Right kidney (tissue), 1 donor: ENCODE measurements at regions not wholly inside any gene's neighbourhood (a gene's known extent, or its start where the extent isn't known, plus 50 kb on each side); places are given as distances from the start of the nearest gene placed in this dataset.

ENCODE experiments used
- DNase-seq: peaks from one replicate; pipeline ENCODE4 v3.0.0-alpha.2; 2016

GRCh38 chr2:145108959-145109710, 589.2 kb upstream of the ZEB2 start:
- DNase-seq = no peak

DNA sequence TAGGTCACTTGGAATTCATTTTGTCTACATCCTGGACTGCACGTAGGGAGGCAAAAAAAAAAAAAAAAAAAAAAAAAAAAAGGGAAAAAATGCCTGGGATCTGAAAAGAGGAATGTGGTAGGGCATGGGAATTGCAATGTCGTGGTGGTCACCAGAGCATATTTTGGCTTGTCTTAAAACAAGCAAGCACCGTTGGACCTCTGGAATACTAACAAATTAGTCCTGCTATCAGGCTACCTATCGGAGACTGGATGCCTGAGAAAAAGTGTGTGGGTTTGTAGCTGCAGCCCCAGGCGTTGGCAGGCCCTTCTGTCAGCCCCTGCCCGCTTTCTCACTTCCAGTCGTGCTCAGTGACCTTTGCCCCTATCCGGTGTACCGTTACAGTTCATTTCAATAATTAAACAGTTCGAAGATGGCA, 588.5 kb upstream of the ZEB2 start:
- peak; percentile 24 for DNase-seq

DNA sequence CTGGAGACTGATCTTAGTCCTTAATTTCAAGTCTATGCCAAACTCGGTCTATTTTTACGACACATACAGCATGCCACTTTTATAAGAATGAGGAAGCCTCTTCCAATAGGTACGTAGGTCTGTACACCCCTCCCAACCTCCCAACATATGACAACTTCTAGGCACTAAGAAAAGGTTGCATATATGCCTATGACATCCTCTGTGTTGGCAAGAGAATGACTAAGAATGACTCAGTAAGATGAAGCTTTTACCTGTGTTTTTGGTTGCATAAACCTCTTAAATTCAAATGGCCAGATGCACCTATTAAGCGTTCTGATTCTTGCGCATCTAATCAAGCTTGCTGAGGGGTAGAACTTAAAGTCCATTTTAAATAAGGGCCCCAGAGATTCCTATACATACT, 586.4 kb upstream of the ZEB2 start:
- no peak for DNase-seq

- DNase-seq = no peak
Measured at GRCh38 chr2:145102706-145103105, 582.8 kb upstream of the ZEB2 start.

GRCh38 chr2:145100301-145100700, 580.4 kb upstream of the ZEB2 start:
- no peak for DNase-seq

DNA sequence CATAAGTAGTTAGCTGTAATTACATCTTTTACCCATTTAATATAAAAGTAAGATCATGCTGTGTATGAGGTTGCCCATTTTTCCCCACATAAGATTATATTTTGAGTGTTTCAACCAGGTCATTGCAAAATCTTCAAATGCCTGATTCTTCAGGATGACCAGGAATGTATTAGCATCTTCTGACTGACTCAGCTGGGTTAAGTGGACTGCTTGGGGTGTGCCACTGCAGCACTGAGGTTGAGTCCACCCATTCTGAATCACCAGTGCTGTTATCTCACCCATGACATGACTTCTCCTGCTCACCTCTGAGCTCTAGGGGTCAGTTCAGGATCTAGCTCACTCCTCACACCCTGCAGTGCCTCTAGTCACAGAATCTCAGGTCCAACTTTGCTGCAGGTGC, 576.7 kb upstream of the ZEB2 start:
- DNase-seq = no peak

- DNase-seq = no peak
Measured at GRCh38 chr2:145095641-145096435, 575.9 kb upstream of the ZEB2 start.

DNA sequence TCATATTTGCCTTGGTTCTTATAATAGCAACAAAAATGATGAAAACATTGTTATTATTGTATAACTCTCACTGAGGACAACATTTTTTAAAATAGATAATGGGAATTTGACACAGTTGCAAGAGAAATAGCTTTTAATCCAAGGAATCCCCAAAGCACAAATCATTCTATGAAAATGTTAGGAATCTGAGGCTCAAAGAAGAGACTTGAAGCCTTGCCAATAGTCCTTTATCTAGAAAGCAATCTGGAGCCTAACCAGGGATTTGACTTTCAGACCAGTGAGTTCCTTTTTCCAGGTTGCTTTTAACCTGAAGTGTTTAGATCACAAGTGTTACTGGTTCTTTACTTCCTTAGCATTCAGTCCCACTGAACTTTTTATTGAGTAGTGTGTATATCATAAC, 574.5 kb upstream of the ZEB2 start:
- DNase-seq = no peak

- no peak for DNase-seq
Measured at GRCh38 chr2:145091967-145092366, 572.0 kb upstream of the ZEB2 start.

DNA sequence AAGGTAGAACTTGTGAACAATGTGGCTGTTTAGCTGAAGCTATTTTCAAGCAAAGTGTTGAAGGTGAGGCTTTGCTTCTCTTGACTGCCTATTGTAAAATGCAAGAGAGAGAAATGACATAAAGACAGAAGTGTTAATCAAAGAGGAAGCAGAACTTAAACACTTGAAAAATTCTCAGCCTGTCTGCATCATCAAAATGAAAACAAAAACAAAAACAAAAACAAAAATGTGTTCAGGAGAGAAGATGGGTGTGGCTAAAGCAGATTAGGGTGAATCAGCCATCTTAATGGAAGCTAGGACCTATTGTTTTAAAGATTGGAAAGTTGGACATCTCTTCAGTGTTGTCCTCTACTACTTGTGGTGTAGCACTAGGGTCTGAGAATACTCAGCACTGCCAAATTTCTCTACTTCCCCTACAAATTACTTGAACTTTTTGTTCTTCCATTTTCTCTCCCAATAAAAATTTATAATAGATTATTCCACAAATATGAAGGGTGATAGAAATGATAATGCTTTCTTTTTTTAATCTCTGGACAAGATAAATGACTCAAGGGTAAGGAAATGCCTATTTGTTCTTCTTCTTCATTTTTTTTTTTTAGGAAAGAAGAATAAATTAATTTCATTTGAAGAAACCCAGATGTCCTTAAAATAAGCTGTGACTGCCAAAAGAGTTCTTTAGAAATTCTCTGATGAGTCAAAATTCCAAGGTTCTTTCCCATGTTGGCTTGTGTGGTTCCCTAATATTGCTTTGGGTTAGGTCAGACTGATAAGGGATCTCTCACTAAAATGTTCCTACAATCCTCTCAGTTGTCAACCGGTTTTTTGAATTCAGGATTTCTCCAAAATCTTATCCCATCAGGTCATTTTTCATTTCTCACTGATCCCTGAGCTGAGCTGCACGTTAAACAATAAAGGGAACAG, 571.2 kb upstream of the ZEB2 start:
- DNase-seq = no peak

GRCh38 chr2:145088756-145089155, 568.8 kb upstream of the ZEB2 start:
- DNase-seq = no peak

GRCh38 chr2:145086910-145087309, 567.0 kb upstream of the ZEB2 start:
- no peak for DNase-seq

GRCh38 chr2:145085612-145086011, 565.7 kb upstream of the ZEB2 start:
- DNase-seq = no peak

DNA sequence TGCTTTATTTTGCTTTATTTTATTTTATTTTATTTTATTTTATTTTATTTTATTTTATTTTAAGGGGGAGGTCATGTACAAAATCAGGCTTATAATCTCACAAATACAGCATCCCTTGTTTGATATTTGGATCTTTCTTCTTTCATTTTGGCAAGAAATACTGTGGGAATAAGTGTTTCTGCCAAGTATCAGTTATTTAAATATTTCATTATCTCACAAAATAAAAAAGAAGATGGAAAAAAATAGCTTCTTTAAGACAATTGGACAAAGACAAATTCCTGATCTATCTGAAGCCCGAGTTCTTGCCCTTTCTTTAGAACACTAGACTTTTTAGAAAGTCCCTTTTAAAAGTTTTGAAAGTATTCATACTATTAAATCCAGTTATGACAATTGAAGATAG, 560.5 kb upstream of the ZEB2 start:
- DNase-seq = no peak

DNA sequence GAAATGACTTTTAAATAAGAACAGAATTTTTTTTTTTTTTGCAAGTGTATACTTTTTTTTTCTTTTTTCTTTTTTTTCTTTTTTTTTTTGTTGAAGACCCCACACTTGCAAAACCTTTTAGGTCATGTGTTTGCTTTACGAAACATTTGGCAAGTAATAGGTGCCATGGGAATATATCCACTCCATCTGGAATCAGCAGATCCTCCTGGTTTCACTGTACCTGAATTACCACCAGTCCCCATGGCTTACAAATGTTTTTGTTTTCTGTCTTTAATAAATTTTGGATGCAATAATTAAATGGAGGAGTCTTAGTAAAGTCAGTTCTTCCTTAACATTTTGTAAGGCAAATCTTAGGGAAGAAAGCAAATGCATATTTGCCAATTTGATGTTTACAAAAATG, 559.7 kb upstream of the ZEB2 start:
- no peak for DNase-seq

DNA sequence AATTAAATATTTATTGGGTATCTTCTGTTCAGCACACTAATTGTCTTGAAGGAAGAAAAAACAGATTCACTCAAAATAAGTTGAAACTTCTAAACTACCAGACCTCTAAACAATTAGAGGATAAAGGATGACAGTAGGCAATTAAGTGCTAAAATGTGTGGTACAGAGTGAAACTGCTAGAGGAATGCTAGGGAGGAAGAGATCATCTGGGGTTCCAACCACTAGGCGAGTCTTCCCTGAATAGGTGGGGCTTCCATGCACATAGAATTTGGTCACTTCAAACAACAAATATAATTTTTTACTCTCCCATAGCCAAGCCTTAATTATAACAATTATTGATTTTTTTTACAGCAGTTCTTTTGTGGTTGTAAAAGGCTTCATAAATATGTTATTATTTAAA, 559.0 kb upstream of the ZEB2 start:
- DNase-seq = no peak

GRCh38 chr2:145076085-145076484, 556.2 kb upstream of the ZEB2 start:
- no peak for DNase-seq

DNA sequence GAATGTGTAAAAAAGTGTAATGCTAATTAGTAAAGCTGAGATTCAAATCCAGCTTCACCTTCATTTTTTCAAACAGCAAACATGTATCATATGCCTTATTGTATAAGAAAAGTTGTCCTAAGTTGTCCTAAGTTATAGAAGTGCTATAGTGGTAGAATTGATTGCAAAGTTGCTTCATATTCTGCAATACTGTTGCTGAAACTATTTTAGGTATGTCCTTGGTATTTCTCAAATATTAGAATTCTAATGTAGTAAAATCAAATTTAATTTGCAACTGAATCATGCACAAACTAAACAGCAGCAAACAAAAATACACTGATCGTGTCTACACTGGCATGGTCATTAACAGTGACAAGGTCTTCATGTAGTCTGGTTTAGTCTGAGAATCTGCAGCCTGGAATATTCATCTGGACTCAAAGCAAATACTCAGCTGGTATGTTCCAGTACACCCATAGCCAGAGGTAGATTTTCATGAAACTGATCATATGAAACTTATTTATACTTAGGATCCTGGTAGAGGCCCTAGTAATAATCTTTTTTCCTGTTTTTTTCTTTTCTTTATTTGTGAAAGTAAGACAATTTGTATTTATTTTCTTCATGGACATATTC, 555.6 kb upstream of the ZEB2 start:
- no peak for DNase-seq

GRCh38 chr2:145070703-145071102, 550.8 kb upstream of the ZEB2 start:
- DNase-seq = no peak

DNA sequence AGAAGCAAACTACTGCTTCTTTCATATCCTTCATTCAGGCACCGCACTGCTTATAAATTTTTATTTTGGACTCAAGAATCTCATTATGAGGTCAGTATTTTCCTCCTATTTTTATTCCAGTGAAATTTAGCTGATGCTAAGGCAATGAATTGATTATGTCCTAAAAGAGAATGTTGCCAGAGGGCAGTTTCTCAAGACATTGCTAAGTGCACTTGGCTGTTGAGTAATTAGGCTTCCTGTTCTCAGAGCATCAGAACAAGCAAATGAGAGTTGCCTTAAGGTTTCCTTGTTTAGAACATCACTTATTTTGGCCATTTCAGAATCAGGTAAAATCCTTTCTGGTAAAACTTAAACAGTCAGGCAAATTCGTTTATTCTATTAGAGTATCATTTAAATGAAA, 548.6 kb upstream of the ZEB2 start:
- DNase-seq = no peak

- no peak for DNase-seq
Measured at GRCh38 chr2:145067549-145068030, 547.7 kb upstream of the ZEB2 start.

DNA sequence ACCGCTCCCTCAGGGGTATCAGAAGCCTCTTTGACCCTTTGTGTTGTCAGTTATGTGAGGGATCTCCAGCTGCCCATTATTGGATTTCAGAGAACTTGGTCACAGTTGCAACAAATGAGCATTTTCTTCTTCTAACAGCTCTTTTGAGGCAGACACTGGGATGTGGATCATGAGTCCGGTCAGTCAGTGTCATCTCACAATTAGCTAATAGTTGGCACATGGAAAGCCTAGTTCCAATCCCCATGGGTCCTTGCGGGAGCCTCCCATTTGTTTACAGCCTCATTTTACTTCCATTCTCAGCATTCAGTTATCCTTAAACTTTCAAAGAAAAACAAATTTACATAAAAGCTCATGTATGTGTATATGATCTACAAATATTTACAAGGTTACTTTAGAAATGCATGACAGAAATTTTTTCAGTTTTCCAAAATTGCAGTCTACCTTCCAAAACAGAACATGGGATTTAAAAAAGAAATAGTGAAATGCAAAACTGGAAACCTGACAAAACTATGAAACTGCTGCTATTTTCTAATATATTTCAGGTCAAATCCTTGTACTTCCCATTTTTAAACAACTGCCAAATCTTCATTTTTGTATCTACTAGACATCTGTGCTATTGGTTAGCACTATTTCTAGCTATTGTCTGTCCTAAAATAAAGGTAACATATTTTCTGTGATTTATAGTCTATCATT, 547.1 kb upstream of the ZEB2 start:
- DNase-seq = no peak
